NB4 (cell line): ENCODE measurements at regions not wholly inside any gene's neighbourhood (a gene's known extent, or its start where the extent isn't known, plus 50 kb on each side); places are given as distances from the start of the nearest gene placed in this dataset.

ENCODE experiments used
- DNase-seq: peaks from one replicate; pipeline ENCODE4 v3.0.0; 2010; ENCODE audit warnings: low read depth
- H3K4me3 ChIP-seq: one replicate; pipeline ENCODE4 v1.5.1; 2011; ENCODE audit warnings: mild to moderate bottlenecking, low read depth, low read length, moderate library complexity
- CTCF ChIP-seq: IDR thresholded peaks from one replicate; pipeline ENCODE4 v1.5.1; 2012; ENCODE audit warnings: low read depth, low read length
- MYC ChIP-seq: IDR thresholded peaks from 2 replicates; pipeline ENCODE4 v1.6.1; 2011; ENCODE audit warnings: low read depth, low read length
- POLR2A ChIP-seq: IDR thresholded peaks from 2 replicates; pipeline ENCODE4 v1.6.1; 2011; ENCODE audit warnings: mild to moderate bottlenecking; ENCODE audit not compliant: insufficient read length; ENCODE audit errors: extremely low read depth
- TF ChIP-seq, protein P1 (sequence below): IDR thresholded peaks from 2 replicates; pipeline ENCODE4 v1.6.1; 2011; ENCODE audit warnings: low read depth, low read length

- TF ChIP-seq, protein P1, sequence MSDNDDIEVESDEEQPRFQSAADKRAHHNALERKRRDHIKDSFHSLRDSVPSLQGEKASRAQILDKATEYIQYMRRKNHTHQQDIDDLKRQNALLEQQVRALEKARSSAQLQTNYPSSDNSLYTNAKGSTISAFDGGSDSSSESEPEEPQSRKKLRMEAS, result no peak
- TF ChIP-seq POLR2A, result no peak
- no peak for TF ChIP-seq CTCF
- TF ChIP-seq MYC, result no peak
- H3K4me3 ChIP-seq, result no peak overlapping the region
- peak; percentile 28 for DNase-seq
Observed at GRCh38 chr6:14584450-14584849, 466.9 kb downstream of the CD83 start.

- TF ChIP-seq CTCF (no peak), MYC (no peak), POLR2A (no peak)
- TF ChIP-seq, protein P1, result no peak
- no peak overlapping the region for H3K4me3 ChIP-seq
- DNase-seq, result no peak
Observed at GRCh38 chr6:14585689-14586088, 468.1 kb downstream of the CD83 start.

GRCh38 chr6:14589175-14589574, 471.6 kb downstream of the CD83 start:
- TF ChIP-seq, protein P1, result no peak
- no peak for TF ChIP-seq POLR2A
- no peak for TF ChIP-seq MYC
- no peak for TF ChIP-seq CTCF
- no peak for DNase-seq

GRCh38 chr6:14590586-14590985, 473.0 kb downstream of the CD83 start:
- H3K4me3 ChIP-seq, result no peak overlapping the region
- no peak for TF ChIP-seq POLR2A
- DNase-seq, result no peak

More at GRCh38 chr6:14589175-14589574, 471.6 kb downstream of the CD83 start:
- H3K4me3 ChIP-seq, result no peak overlapping the region

GRCh38 chr6:14591998-14592397, 474.4 kb downstream of the CD83 start:
- no peak overlapping the region for H3K4me3 ChIP-seq
- no peak for DNase-seq
- TF ChIP-seq MYC (no peak), POLR2A (no peak), CTCF (no peak)
- TF ChIP-seq, protein P1, result no peak

DNA sequence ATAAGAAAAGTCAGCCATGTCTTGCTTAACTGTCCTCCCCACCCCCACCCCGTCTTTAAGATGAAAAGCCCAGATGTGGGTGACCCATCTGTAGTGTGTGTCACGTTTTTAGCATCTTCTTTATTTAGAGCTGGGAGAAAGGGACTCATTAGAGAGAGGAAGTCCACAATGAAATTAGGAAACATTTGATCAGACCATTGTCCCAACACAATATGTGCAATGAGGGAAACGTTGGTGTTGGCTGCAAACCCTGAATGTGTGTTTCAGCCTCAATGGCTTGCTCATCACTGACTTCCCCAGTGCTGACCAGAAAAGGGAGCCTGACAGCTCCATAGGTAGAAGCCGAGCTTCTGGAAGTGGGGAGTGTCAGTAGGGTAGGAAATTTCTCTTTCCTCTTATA, 475.7 kb downstream of the CD83 start:
- TF ChIP-seq MYC (no peak), POLR2A (no peak), CTCF (no peak)
- TF ChIP-seq, protein P1, result no peak
- no peak for DNase-seq
- H3K4me3 ChIP-seq, result no peak overlapping the region
